Neuronal stem cell (in vitro differentiated cells): ENCODE measurements at regions not wholly inside any gene's neighbourhood (a gene's known extent, or its start where the extent isn't known, plus 50 kb on each side); places are given as distances from the start of the nearest gene placed in this dataset.

Experiments
- DNase-seq: peaks from one replicate; pipeline ENCODE4 v3.0.0-alpha.2; 2013; ENCODE audit warnings: low spot score
- H2AFZ ChIP-seq: one replicate; pipeline ENCODE4 v1.6.1; 2013; ENCODE audit warnings: mild to moderate bottlenecking, low read length, inconsistent platforms
- H2AK5ac ChIP-seq: 2 replicates; pipeline ENCODE4 v1.6.1; 2013; ENCODE audit warnings: low read depth, mild to moderate bottlenecking, inconsistent platforms, low read length, moderate library complexity, mixed read lengths
- H2BK120ac ChIP-seq: 2 replicates; pipeline ENCODE4 v1.6.1; 2013; ENCODE audit warnings: low read depth, mild to moderate bottlenecking, inconsistent platforms, low read length, moderate library complexity, mixed read lengths
- H2BK12ac ChIP-seq: one replicate; pipeline ENCODE4 v1.6.1; 2013; ENCODE audit warnings: low read length, inconsistent platforms
- H2BK15ac ChIP-seq: 2 replicates; pipeline ENCODE4 v1.6.1; 2013; ENCODE audit warnings: mild to moderate bottlenecking, low read length, inconsistent platforms, mixed read lengths
- H2BK5ac ChIP-seq: one replicate; pipeline ENCODE4 v1.6.1; 2013; ENCODE audit warnings: inconsistent platforms, mild to moderate bottlenecking, low read length, moderate library complexity
- H3K14ac ChIP-seq: one replicate; pipeline ENCODE4 v1.6.1; 2013; ENCODE audit warnings: low read length, inconsistent platforms
- H3K18ac ChIP-seq: 2 replicates; pipeline ENCODE4 v1.6.1; 2013; ENCODE audit warnings: low read length, inconsistent platforms
- H3K23ac ChIP-seq: 2 replicates; pipeline ENCODE4 v1.6.1; 2013; ENCODE audit warnings: low read depth, mild to moderate bottlenecking, mixed read lengths, low read length, inconsistent platforms; ENCODE audit not compliant: poor library complexity
- H3K27ac ChIP-seq: replicated peaks from 3 replicates; pipeline ENCODE4 v1.5.1; 2013; ENCODE audit warnings: low read length, inconsistent platforms
- H3K27me3 ChIP-seq, 3 experiments: 2 replicates each; pipeline ENCODE4 v1.6.1; 2013; ENCODE audit warnings: low read length in 3 of 3, mild to moderate bottlenecking in 2 of 3, inconsistent platforms in 1 of 3, low read depth in 1 of 3, mixed read lengths in 1 of 3, moderate library complexity in 1 of 3; ENCODE audit not compliant: control insufficient read depth in 3 of 3, insufficient read depth in 3 of 3
- H3K36me3 ChIP-seq, 2 donors: replicated peaks in 1 of 2; 2 replicates each; pipeline ENCODE4 v1.6.1; 2013; ENCODE audit warnings: low read length in 2 of 2; ENCODE audit not compliant: control insufficient read depth in 2 of 2, insufficient read depth in 2 of 2
- H3K4ac ChIP-seq: 2 replicates; pipeline ENCODE4 v1.6.1; 2013; ENCODE audit warnings: inconsistent platforms, mild to moderate bottlenecking, low read length, moderate library complexity
- H3K4me1 ChIP-seq, 2 donors: 1 replicate in 1 of 2; 2 replicates in 1 of 2; pipeline ENCODE4 v1.6.1; 2013; ENCODE audit warnings: low read length in 2 of 2, low read depth in 1 of 2; ENCODE audit not compliant: control insufficient read depth in 2 of 2, insufficient read depth in 1 of 2
- H3K4me2 ChIP-seq: one replicate; pipeline ENCODE4 v1.6.1; 2013; ENCODE audit warnings: mild to moderate bottlenecking, low read length, inconsistent platforms; ENCODE audit not compliant: insufficient read depth, poor library complexity, severe bottlenecking
- H3K4me3 ChIP-seq, 2 donors: 2 replicates each; pipeline ENCODE4 v1.5.1; 2013; ENCODE audit warnings: low read length in 2 of 2, mild to moderate bottlenecking in 2 of 2, inconsistent platforms in 1 of 2, moderate library complexity in 1 of 2
- H3K79me1 ChIP-seq: one replicate; pipeline ENCODE4 v1.6.1; 2013; ENCODE audit warnings: low read depth, mild to moderate bottlenecking, inconsistent platforms, low read length, moderate library complexity
- H3K9ac ChIP-seq: one replicate; pipeline ENCODE4 v1.6.1; 2013; ENCODE audit warnings: mild to moderate bottlenecking, low read depth, low read length, inconsistent platforms; ENCODE audit not compliant: poor library complexity
- H3K9me3 ChIP-seq, 2 donors: replicated peaks in 1 of 2; 2 replicates each; pipeline versions ENCODE3 to v1.6.1; 2013; ENCODE audit warnings: low read length in 2 of 2, mild to moderate bottlenecking in 2 of 2, inconsistent platforms in 1 of 2, low read depth in 1 of 2, mixed read lengths in 1 of 2, moderate library complexity in 1 of 2; ENCODE audit not compliant: control insufficient read depth in 2 of 2, insufficient read depth in 1 of 2
- H4K8ac ChIP-seq: one replicate; pipeline ENCODE4 v1.6.1; 2013; ENCODE audit warnings: low read depth, mild to moderate bottlenecking, inconsistent platforms, low read length, moderate library complexity
- H4K91ac ChIP-seq: one replicate; pipeline ENCODE4 v1.6.1; 2013; ENCODE audit warnings: low read length, low read depth, mild to moderate bottlenecking, inconsistent platforms; ENCODE audit not compliant: poor library complexity
- WGBS, 2 donors: extraction: QIAGEN DNeasy Blood & Tissue Kit; methylation state at CpG; one replicate each; pipeline ENCODE4 v1.1.7; 2013; ENCODE audit warnings: missing lambda C conversion rate in 2 of 2, mixed read lengths in 1 of 2; ENCODE audit not compliant: insufficient read length in 2 of 2, insufficient replicate concordance in 1 of 2; ENCODE audit errors: extremely low coverage in 2 of 2; 5-methylcytosine and 5-hydroxymethylcytosine counted together

GRCh38 chr5:166671811-166672210 is 1619.6 kb upstream of the WWC1 start:
- H3K27me3 ChIP-seq = no peaks in the 10 kb centered on the region
- no peak overlapping the region for H2BK120ac ChIP-seq
- H2BK5ac ChIP-seq = no peak overlapping the region
- no peaks in the 10 kb centered on the region for H3K79me1 ChIP-seq
- H3K4me3 ChIP-seq = no peak overlapping the region
- H4K8ac ChIP-seq = no peak overlapping the region
- no CpG with 5 or more reads among the region's 1 CpG for WGBS, 2 donors
- H3K4me2 ChIP-seq = no peak overlapping the region
- H3K18ac ChIP-seq = no peak overlapping the region
- H3K4me1 ChIP-seq = peaks cover 0 to 6% of the 10 kb centered on the region in 2 donors
- no peak overlapping the region for H2BK12ac ChIP-seq
- no peak overlapping the region for H2AK5ac ChIP-seq
- peak overlapping the region; percentile 21 for H2AFZ ChIP-seq
- no peak overlapping the region for H4K91ac ChIP-seq
- DNase-seq = no peak
- no peaks in the 10 kb centered on the region for H3K9me3 ChIP-seq
- no peak overlapping the region for H3K4ac ChIP-seq
- H3K27ac ChIP-seq = no peak overlapping the region
- no peak overlapping the region for H3K9ac ChIP-seq
- H3K36me3 ChIP-seq = no peaks in the 10 kb centered on the region
- H2BK15ac ChIP-seq = no peak overlapping the region
- H3K14ac ChIP-seq = no peak overlapping the region
- H3K23ac ChIP-seq = no peak overlapping the region

DNA sequence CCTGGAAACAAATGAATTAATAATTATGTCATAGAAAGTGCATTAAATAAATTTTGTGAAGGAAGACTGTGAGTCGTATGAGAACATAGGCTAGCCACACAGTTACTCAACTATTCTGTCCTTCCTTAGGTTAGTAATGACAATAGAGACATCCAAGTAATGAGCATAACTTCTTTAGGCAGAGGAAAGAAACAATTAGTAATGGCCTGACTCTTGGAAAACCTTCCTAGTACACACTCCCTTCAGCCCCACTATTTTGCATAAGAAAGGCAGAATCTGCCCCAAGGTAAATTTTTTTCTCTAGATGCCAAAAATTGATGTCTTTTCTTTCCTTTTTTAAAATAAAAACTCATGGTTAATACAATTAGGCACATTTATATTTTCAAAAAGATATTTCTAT is 1619.0 kb upstream of the WWC1 start:
- Histone ChIP-seq H2BK12ac (no peak overlapping the region), H2AFZ (no peak overlapping the region), H2BK120ac (no peak overlapping the region), H3K79me1 (no peaks in the 10 kb centered on the region), H3K4ac (no peak overlapping the region), H4K91ac (no peak overlapping the region), H4K8ac (no peak overlapping the region), H3K9ac (no peak overlapping the region), H3K4me2 (no peak overlapping the region), H3K14ac (no peak overlapping the region), H3K18ac (no peak overlapping the region), H3K4me3 (no peak overlapping the region), H3K23ac (no peak overlapping the region), H2BK5ac (no peak overlapping the region), H3K27ac (no peak overlapping the region), H2BK15ac (no peak overlapping the region), H3K4me1 (peaks cover 0 to 6% of the 10 kb centered on the region in 2 donors), H3K27me3 (no peaks in the 10 kb centered on the region), H3K9me3 (no peaks in the 10 kb centered on the region), H2AK5ac (no peak overlapping the region), H3K36me3 (no peaks in the 10 kb centered on the region)
- no peak for DNase-seq
- WGBS, 2 donors = no CpG with 5 or more reads among the region's 1 CpG

GRCh38 chr5:166677891-166678290 is 1613.6 kb upstream of the WWC1 start:
- no peak overlapping the region for H3K9ac ChIP-seq
- no peaks in the 10 kb centered on the region for H3K4me1 ChIP-seq
- no peak overlapping the region for H3K14ac ChIP-seq
- H4K91ac ChIP-seq = no peak overlapping the region
- H2BK5ac ChIP-seq = no peak overlapping the region
- no peak overlapping the region for H2BK120ac ChIP-seq
- no peak overlapping the region for H3K4me3 ChIP-seq
- no peak overlapping the region for H3K27ac ChIP-seq
- no peak overlapping the region for H2BK15ac ChIP-seq
- no peaks in the 10 kb centered on the region for H3K27me3 ChIP-seq
- H3K4me2 ChIP-seq = no peak overlapping the region
- no peak for DNase-seq
- H2AK5ac ChIP-seq = no peak overlapping the region
- no peaks in the 10 kb centered on the region for H3K9me3 ChIP-seq
- no peak overlapping the region for H3K4ac ChIP-seq
- H3K23ac ChIP-seq = no peak overlapping the region
- H3K79me1 ChIP-seq = no peaks in the 10 kb centered on the region
- H3K18ac ChIP-seq = no peak overlapping the region
- no peaks in the 10 kb centered on the region for H3K36me3 ChIP-seq
- no peak overlapping the region for H2BK12ac ChIP-seq
- no peak overlapping the region for H2AFZ ChIP-seq
- no peak overlapping the region for H4K8ac ChIP-seq
- WGBS, 2 donors = no CpG with 5 or more reads among the region's 2 CpGs

DNA sequence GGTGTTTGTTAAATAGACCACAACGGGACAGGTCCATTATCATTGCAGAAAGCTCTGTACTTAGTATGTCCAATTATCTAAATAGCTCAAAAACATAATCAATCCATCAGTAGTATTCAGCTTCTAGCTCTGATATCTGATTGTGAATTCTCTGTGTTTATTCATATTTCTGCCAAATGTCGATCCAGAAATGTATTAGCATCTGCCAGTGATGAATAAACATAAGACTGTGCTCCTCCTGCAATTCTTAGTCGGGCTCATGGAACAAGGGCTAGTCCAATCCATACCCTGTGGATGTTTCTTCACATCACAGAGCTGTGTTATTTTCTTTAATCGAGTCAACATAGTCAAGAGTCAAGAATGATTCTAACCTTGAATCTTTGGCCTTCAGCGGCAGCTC is 1612.1 kb upstream of the WWC1 start:
- no peak overlapping the region for H2BK12ac ChIP-seq
- no peaks in the 10 kb centered on the region for H3K36me3 ChIP-seq
- H2BK120ac ChIP-seq = no peak overlapping the region
- no CpG with 5 or more reads among the region's 5 CpGs for WGBS, 2 donors
- no peaks in the 10 kb centered on the region for H3K79me1 ChIP-seq
- no peak overlapping the region for H3K18ac ChIP-seq
- H3K4me3 ChIP-seq = no peak overlapping the region
- no peak overlapping the region for H3K14ac ChIP-seq
- H2AK5ac ChIP-seq = no peak overlapping the region
- H3K4ac ChIP-seq = no peak overlapping the region
- H3K9ac ChIP-seq = no peak overlapping the region
- no peak overlapping the region for H4K91ac ChIP-seq
- H2BK5ac ChIP-seq = no peak overlapping the region
- no peak overlapping the region for H3K27ac ChIP-seq
- no peak overlapping the region for H2AFZ ChIP-seq
- H3K9me3 ChIP-seq = no peaks in the 10 kb centered on the region
- H3K27me3 ChIP-seq = no peaks in the 10 kb centered on the region
- no peak overlapping the region for H3K23ac ChIP-seq
- H3K4me1 ChIP-seq = no peaks in the 10 kb centered on the region
- no peak overlapping the region for H3K4me2 ChIP-seq
- DNase-seq = no peak
- H4K8ac ChIP-seq = no peak overlapping the region
- no peak overlapping the region for H2BK15ac ChIP-seq
